Astrocyte (in vitro differentiated cells and primary cell): ENCODE measurements at regions not wholly inside any gene's neighbourhood (a gene's known extent, or its start where the extent isn't known, plus 50 kb on each side); places are given as distances from the start of the nearest gene placed in this dataset.

Experiments used
- DNase-seq: peaks from one replicate; pipeline ENCODE4 v3.0.0-alpha.2; 2010; ENCODE audit warnings: low read depth
- FAIRE-seq: peaks from 2 replicates; lab custom pipeline; 2011; peaks lifted over from hg19 to GRCh38; lab: Jason Lieb, UNC
- H2AFZ ChIP-seq: 2 replicates; pipeline ENCODE4 v1.6.0; 2012; ENCODE audit warnings: low read depth, low read length, inconsistent platforms
- H3K27ac ChIP-seq: 2 replicates; pipeline ENCODE4 v1.5.1; 2011; ENCODE audit warnings: low read depth, low read length, inconsistent platforms
- H3K27me3 ChIP-seq: 2 replicates; pipeline ENCODE4 v1.6.0; 2011; ENCODE audit warnings: low read length, inconsistent platforms; ENCODE audit not compliant: insufficient read depth
- H3K36me3 ChIP-seq: 2 replicates; pipeline ENCODE4 v1.5.1; 2011; ENCODE audit warnings: low read length, inconsistent platforms; ENCODE audit not compliant: insufficient read depth
- H3K4me1 ChIP-seq: 2 replicates; pipeline ENCODE4 v1.5.1; 2011; ENCODE audit warnings: low read length, inconsistent platforms; ENCODE audit not compliant: insufficient read depth
- H3K4me2 ChIP-seq: 2 replicates; pipeline ENCODE4 v1.6.0; 2012; ENCODE audit warnings: low read length, inconsistent platforms
- H3K4me3 ChIP-seq: 2 replicates; pipeline ENCODE4 v1.5.1; 2011; ENCODE audit warnings: low read depth, mild to moderate bottlenecking, low read length, inconsistent platforms; ENCODE audit not compliant: insufficient read depth
- H3K79me2 ChIP-seq: 2 replicates; pipeline ENCODE4 v1.6.0; 2012; ENCODE audit warnings: mild to moderate bottlenecking, low read length, inconsistent platforms; ENCODE audit not compliant: insufficient read depth
- H3K9ac ChIP-seq: 2 replicates; pipeline ENCODE4 v1.6.0; 2012; ENCODE audit warnings: mild to moderate bottlenecking, low read length, inconsistent platforms
- H3K9me3 ChIP-seq: 2 replicates; pipeline ENCODE4 v1.5.1; 2012; ENCODE audit warnings: low read depth, mild to moderate bottlenecking, low read length, inconsistent platforms; ENCODE audit not compliant: insufficient read depth
- H4K20me1 ChIP-seq: 2 replicates; pipeline ENCODE4 v1.6.0; 2012; ENCODE audit warnings: low read length, inconsistent platforms; ENCODE audit not compliant: insufficient read depth
- H3K27ac Mint-ChIP-seq: one replicate; pipeline ENCODE4 v1.8.0; 2021; ENCODE audit warnings: mild to moderate bottlenecking, mixed read lengths; ENCODE audit not compliant: unreplicated experiment
- H3K27me3 Mint-ChIP-seq: one replicate; pipeline ENCODE4 v1.8.0; 2021; ENCODE audit warnings: low read depth, mixed read lengths; ENCODE audit not compliant: unreplicated experiment
- H3K36me3 Mint-ChIP-seq: one replicate; pipeline ENCODE4 v1.8.0; 2021; ENCODE audit warnings: low read depth, mixed read lengths; ENCODE audit not compliant: unreplicated experiment
- H3K4me1 Mint-ChIP-seq: one replicate; pipeline ENCODE4 v1.8.0; 2021; ENCODE audit warnings: low read depth, mixed read lengths; ENCODE audit not compliant: unreplicated experiment
- H3K4me3 Mint-ChIP-seq: one replicate; pipeline ENCODE4 v1.8.0; 2021; ENCODE audit warnings: mild to moderate bottlenecking, moderate library complexity, mixed read lengths; ENCODE audit not compliant: unreplicated experiment
- H3K9me3 Mint-ChIP-seq: one replicate; pipeline ENCODE4 v1.8.0; 2021; ENCODE audit warnings: mild to moderate bottlenecking, mixed read lengths; ENCODE audit not compliant: unreplicated experiment
- CTCF ChIP-seq: IDR thresholded peaks from 2 replicates; pipeline ENCODE4 v1.5.1; 2011; ENCODE audit warnings: low read depth, mild to moderate bottlenecking, inconsistent platforms, low read length, moderate library complexity; ENCODE audit not compliant: insufficient read depth
- EZH2 ChIP-seq: IDR thresholded peaks from 2 replicates; pipeline ENCODE4 v1.6.1; 2012; ENCODE audit warnings: mild to moderate bottlenecking, low read length, inconsistent platforms; ENCODE audit not compliant: insufficient read depth

GRCh38 chrX:40349251-40349650 is 231.5 kb upstream of the ATP6AP2 start:
- peaks cover 6% of the 10 kb centered on the region for H3K9me3 Mint-ChIP-seq

GRCh38 chrX:40346379-40346778 is 234.4 kb upstream of the ATP6AP2 start:
- Histone ChIP-seq H3K79me2 (no peaks in the 10 kb centered on the region), H3K9ac (no peak overlapping the region), H3K9me3 (no peaks in the 10 kb centered on the region), H3K36me3 (no peaks in the 10 kb centered on the region), H3K4me3 (no peak overlapping the region), H3K4me2 (no peak overlapping the region), H2AFZ (no peak overlapping the region), H4K20me1 (no peaks in the 10 kb centered on the region), H3K27ac (no peak overlapping the region), H3K4me1 (no peaks in the 10 kb centered on the region), H3K27me3 (no peaks in the 10 kb centered on the region)
- no peak overlapping the region for H3K4me3 Mint-ChIP-seq
- no peaks in the 10 kb centered on the region for H3K36me3 Mint-ChIP-seq
- no peak for TF ChIP-seq EZH2
- no peak for TF ChIP-seq CTCF
- FAIRE-seq (peak; percentile 64), DNase-seq (no peak)
- H3K9me3 Mint-ChIP-seq, result peaks cover 4% of the 10 kb centered on the region
- H3K27ac Mint-ChIP-seq, result no peak overlapping the region
- no peaks in the 10 kb centered on the region for H3K27me3 Mint-ChIP-seq
- H3K4me1 Mint-ChIP-seq, result peaks cover 6% of the 10 kb centered on the region

More at GRCh38 chrX:40349251-40349650, 231.5 kb upstream of the ATP6AP2 start:
- no peaks in the 10 kb centered on the region for H3K27me3 ChIP-seq
- H3K9me3 ChIP-seq, result no peaks in the 10 kb centered on the region
- TF ChIP-seq CTCF (no peak), EZH2 (no peak)
- no peaks in the 10 kb centered on the region for H3K79me2 ChIP-seq
- no peak overlapping the region for H3K4me2 ChIP-seq
- Mint-ChIP-seq H3K4me3 (no peak overlapping the region), H3K27me3 (no peaks in the 10 kb centered on the region), H3K4me1 (peaks cover 6% of the 10 kb centered on the region), H3K27ac (no peak overlapping the region), H3K36me3 (no peaks in the 10 kb centered on the region)
- H3K9ac ChIP-seq, result no peak overlapping the region
- no peak overlapping the region for H3K27ac ChIP-seq
- no peak for FAIRE-seq
- H2AFZ ChIP-seq, result no peak overlapping the region
- H3K4me3 ChIP-seq, result no peak overlapping the region
- H3K36me3 ChIP-seq, result no peaks in the 10 kb centered on the region
- H3K4me1 ChIP-seq, result no peaks in the 10 kb centered on the region
- peak; percentile 3 for DNase-seq
- no peaks in the 10 kb centered on the region for H4K20me1 ChIP-seq

- no peak overlapping the region for H3K9ac ChIP-seq
- Mint-ChIP-seq H3K9me3 (no peaks in the 10 kb centered on the region), H3K27me3 (peaks cover 10% of the 10 kb centered on the region), H3K36me3 (no peaks in the 10 kb centered on the region), H3K4me3 (no peak overlapping the region), H3K4me1 (no peaks in the 10 kb centered on the region), H3K27ac (no peak overlapping the region)
- no peak overlapping the region for H3K4me2 ChIP-seq
- no peaks in the 10 kb centered on the region for H3K36me3 ChIP-seq
- no peaks in the 10 kb centered on the region for H3K9me3 ChIP-seq
- H3K4me3 ChIP-seq, result no peak overlapping the region
- no peak for FAIRE-seq
- H3K4me1 ChIP-seq, result no peaks in the 10 kb centered on the region
- H3K27me3 ChIP-seq, result no peaks in the 10 kb centered on the region
- TF ChIP-seq CTCF, result no peak
- no peak for TF ChIP-seq EZH2
- H3K27ac ChIP-seq, result no peak overlapping the region
- no peak for DNase-seq
- H2AFZ ChIP-seq, result no peak overlapping the region
- no peaks in the 10 kb centered on the region for H4K20me1 ChIP-seq
- H3K79me2 ChIP-seq, result no peaks in the 10 kb centered on the region
Measured at GRCh38 chrX:40343319-40343718, 237.5 kb upstream of the ATP6AP2 start.
